WTC11 (cell line): ENCODE measurements at regions not wholly inside any gene's neighbourhood (a gene's known extent, or its start where the extent isn't known, plus 50 kb on each side); places are given as distances from the start of the nearest gene placed in this dataset.

Experiments
- ATAC-seq: fragments of 200-7000 bp; cut with Tn5 transposase; 2 replicates; pipeline ENCODE4 v1.10.0; 2021; ENCODE audit warnings: mild to moderate bottlenecking, moderate library complexity
- CTCF ChIA-PET: fragments of 300-600 bp; sonication (Branson Sonifier 250); formaldehyde crosslinking; loops from one replicate; lab custom pipeline; 2021; ENCODE audit warnings: antibody characterized with exemption; lab: Charles Lee
- POLR2A ChIA-PET: fragments of 350-600 bp; sonication (Branson Sonifier 250); formaldehyde crosslinking; loops from one replicate; lab custom pipeline; 2021; ENCODE audit warnings: antibody characterized with exemption; lab: Charles Lee
- DNase-seq: peaks from one replicate; pipeline ENCODE4 v3.0.0; 2021; ENCODE audit warnings: low spot score
- H3K27ac Mint-ChIP-seq: 2 replicates; pipeline ENCODE4 v1.8.0; 2021; ENCODE audit warnings: mixed read lengths
- H3K27me3 Mint-ChIP-seq: 2 replicates; pipeline ENCODE4 v1.8.0; 2021; ENCODE audit warnings: low read depth, mild to moderate bottlenecking, moderate library complexity, mixed read lengths
- H3K36me3 Mint-ChIP-seq: 2 replicates; pipeline ENCODE4 v1.8.0; 2021; ENCODE audit warnings: mixed read lengths
- H3K4me1 Mint-ChIP-seq: 2 replicates; pipeline ENCODE4 v1.8.0; 2022; ENCODE audit warnings: mixed read lengths
- H3K4me3 Mint-ChIP-seq: 2 replicates; pipeline ENCODE4 v1.8.0; 2021; ENCODE audit warnings: mild to moderate bottlenecking, moderate library complexity, mixed read lengths
- H3K9me3 Mint-ChIP-seq: 2 replicates; pipeline ENCODE4 v1.8.0; 2021; ENCODE audit warnings: mixed read lengths
- CDX4 ChIP-seq: fragments of 250-450 bp; sonication (Bioruptor Pico); IDR thresholded peaks from 2 replicates; pipeline ENCODE4 v1.9.0; 2021; ENCODE audit warnings: moderate library complexity, mild to moderate bottlenecking, inconsistent platforms, borderline replicate concordance
- CREB1 ChIP-seq: sonication (generic); formaldehyde crosslinking; IDR thresholded peaks from 2 replicates; pipeline ENCODE4 v1.8.0; 2023; ENCODE audit warnings: mild to moderate bottlenecking, missing genetic modification reagents
- CREM ChIP-seq: sonication (generic); formaldehyde crosslinking; IDR thresholded peaks from 2 replicates; pipeline ENCODE4 v1.8.1; 2022; ENCODE audit warnings: mild to moderate bottlenecking, missing genetic modification reagents, moderate library complexity
- ELF4 ChIP-seq: sonication (generic); formaldehyde crosslinking; IDR thresholded peaks from 2 replicates; pipeline ENCODE4 v1.8.1; 2022; ENCODE audit warnings: low read depth, mild to moderate bottlenecking, moderate library complexity, missing genetic modification reagents
- ETV6 ChIP-seq: sonication (generic); formaldehyde crosslinking; IDR thresholded peaks from 2 replicates; pipeline ENCODE4 v1.8.1; 2022; ENCODE audit warnings: mild to moderate bottlenecking, missing genetic modification reagents
- GABPB1 ChIP-seq: sonication (generic); formaldehyde crosslinking; IDR thresholded peaks from 2 replicates; pipeline ENCODE4 v1.8.1; 2023; ENCODE audit warnings: mild to moderate bottlenecking, missing genetic modification reagents
- GRHL2 ChIP-seq: fragments of 250-450 bp; sonication (Bioruptor Pico); IDR thresholded peaks from 2 replicates; pipeline ENCODE4 v1.8.0; 2022; ENCODE audit warnings: mild to moderate bottlenecking, moderate library complexity; ENCODE audit not compliant: insufficient replicate concordance, severe bottlenecking
- HMGXB4 ChIP-seq: sonication (generic); formaldehyde crosslinking; IDR thresholded peaks from 2 replicates; pipeline ENCODE4 v1.8.1; 2023; ENCODE audit warnings: mild to moderate bottlenecking, moderate library complexity, missing genetic modification reagents
- JAZF1 ChIP-seq: fragments of 250-450 bp; sonication (Bioruptor Pico); IDR thresholded peaks from 2 replicates; pipeline ENCODE4 v1.9.0; 2021; ENCODE audit warnings: moderate library complexity, mild to moderate bottlenecking, inconsistent platforms
- MLX ChIP-seq: sonication (generic); formaldehyde crosslinking; IDR thresholded peaks from 2 replicates; pipeline ENCODE4 v1.8.1; 2023; ENCODE audit warnings: mild to moderate bottlenecking, missing genetic modification reagents, moderate library complexity
- MXD4 ChIP-seq: fragments of 250-450 bp; sonication (Bioruptor Pico); IDR thresholded peaks from 2 replicates; pipeline ENCODE4 v1.8.0; 2021; ENCODE audit warnings: mild to moderate bottlenecking, moderate library complexity, borderline replicate concordance
- OVOL2 ChIP-seq: fragments of 250-450 bp; sonication (Bioruptor Pico); IDR thresholded peaks from 2 replicates; pipeline ENCODE4 v1.9.0; 2021; ENCODE audit warnings: mild to moderate bottlenecking, borderline replicate concordance
- TEAD1 ChIP-seq: sonication (generic); formaldehyde crosslinking; IDR thresholded peaks from 2 replicates; pipeline ENCODE4 v1.8.0; 2022; ENCODE audit warnings: mild to moderate bottlenecking, missing genetic modification reagents
- TEAD4 ChIP-seq: sonication (generic); formaldehyde crosslinking; IDR thresholded peaks from 2 replicates; pipeline ENCODE4 v1.8.0; 2022; ENCODE audit warnings: mild to moderate bottlenecking, missing genetic modification reagents
- USF2 ChIP-seq: sonication (generic); formaldehyde crosslinking; IDR thresholded peaks from 2 replicates; pipeline ENCODE4 v1.8.1; 2023; ENCODE audit warnings: mild to moderate bottlenecking, missing genetic modification reagents, moderate library complexity
- ZNF121 ChIP-seq: sonication (generic); formaldehyde crosslinking; IDR thresholded peaks from 2 replicates; pipeline ENCODE4 v1.8.0; 2023; ENCODE audit warnings: missing genetic modification reagents
- ZNF232 ChIP-seq: sonication (generic); formaldehyde crosslinking; IDR thresholded peaks from 2 replicates; pipeline ENCODE4 v1.8.0; 2022; ENCODE audit warnings: mild to moderate bottlenecking, missing genetic modification reagents
- ZNF396 ChIP-seq: fragments of 250-450 bp; sonication (Bioruptor Pico); IDR thresholded peaks from 2 replicates; pipeline ENCODE4 v1.8.0; 2021; ENCODE audit warnings: mild to moderate bottlenecking, moderate library complexity, borderline replicate concordance

- TF ChIP-seq CDX4 (CRISPR knock-in tag) (no peak), USF2 (no peak), OVOL2 (no peak), ELF4 (CRISPR knock-in tag) (no peak), HMGXB4 (no peak), ETV6 (CRISPR knock-in tag) (no peak), CREM (CRISPR knock-in tag) (no peak), MLX (CRISPR knock-in tag) (no peak), ZNF121 (CRISPR knock-in tag) (no peak)
These were observed 87.8 kb upstream of the ARMC2 start (continued) for GRCh38 chr6:108760126-108761050.

- Mint-ChIP-seq H3K4me1 (peaks cover 24% of the 10 kb centered on the region), H3K36me3 (no peaks in the 10 kb centered on the region), H3K9me3 (no peaks in the 10 kb centered on the region)
- ChIA-PET POLR2A (no interaction called here), CTCF (no interaction called here)
- no peak for TF ChIP-seq TEAD1
- no peak for TF ChIP-seq CREB1 (CRISPR knock-in tag)
- no peak for TF ChIP-seq USF2
- TF ChIP-seq ZNF396 (CRISPR knock-in tag) = no peak
- TF ChIP-seq JAZF1 (CRISPR knock-in tag) = no peak
- no peak for TF ChIP-seq GRHL2 (CRISPR knock-in tag)
- TF ChIP-seq TEAD4 = no peak
- no peak for TF ChIP-seq ZNF232 (CRISPR knock-in tag)
- TF ChIP-seq, all 79 proteins: peak for 0
- H3K4me3 Mint-ChIP-seq = no peak overlapping the region
- no peak overlapping the region for H3K27ac Mint-ChIP-seq
- peaks cover 11% of the 10 kb centered on the region for H3K27me3 Mint-ChIP-seq
- no peak for ATAC-seq
- no peak for DNase-seq
These were observed 85.8 kb upstream of the ARMC2 start for GRCh38 chr6:108762394-108762793.

- ATAC-seq (no peak), DNase-seq (no peak)
These were observed 84.2 kb upstream of the ARMC2 start for GRCh38 chr6:108763931-108764579.

More at GRCh38 chr6:108763931-108764579, 84.2 kb upstream of the ARMC2 start:
- Mint-ChIP-seq H3K27ac (no peak overlapping the region), H3K4me3 (no peak overlapping the region)
- CTCF ChIA-PET = no interaction called here
- TF ChIP-seq ZNF121 (CRISPR knock-in tag) = no peak
- TF ChIP-seq MXD4 = no peak
- TF ChIP-seq GABPB1 = peak; percentile 22; the same call in 1 of the 2 replicates
- TF ChIP-seq, all 79 proteins: peak for 1
- H3K27me3 Mint-ChIP-seq = peaks cover 11% of the 10 kb centered on the region
- POLR2A ChIA-PET = no interaction called here
- H3K36me3 Mint-ChIP-seq = no peaks in the 10 kb centered on the region
- H3K9me3 Mint-ChIP-seq = no peaks in the 10 kb centered on the region
- H3K4me1 Mint-ChIP-seq = peaks cover 23% of the 10 kb centered on the region
